ENCODE measurements at regions not wholly inside any gene's neighbourhood (a gene's known extent, or its start where the extent isn't known, plus 50 kb on each side); places are given as distances from the start of the nearest gene placed in this dataset.

DNA sequence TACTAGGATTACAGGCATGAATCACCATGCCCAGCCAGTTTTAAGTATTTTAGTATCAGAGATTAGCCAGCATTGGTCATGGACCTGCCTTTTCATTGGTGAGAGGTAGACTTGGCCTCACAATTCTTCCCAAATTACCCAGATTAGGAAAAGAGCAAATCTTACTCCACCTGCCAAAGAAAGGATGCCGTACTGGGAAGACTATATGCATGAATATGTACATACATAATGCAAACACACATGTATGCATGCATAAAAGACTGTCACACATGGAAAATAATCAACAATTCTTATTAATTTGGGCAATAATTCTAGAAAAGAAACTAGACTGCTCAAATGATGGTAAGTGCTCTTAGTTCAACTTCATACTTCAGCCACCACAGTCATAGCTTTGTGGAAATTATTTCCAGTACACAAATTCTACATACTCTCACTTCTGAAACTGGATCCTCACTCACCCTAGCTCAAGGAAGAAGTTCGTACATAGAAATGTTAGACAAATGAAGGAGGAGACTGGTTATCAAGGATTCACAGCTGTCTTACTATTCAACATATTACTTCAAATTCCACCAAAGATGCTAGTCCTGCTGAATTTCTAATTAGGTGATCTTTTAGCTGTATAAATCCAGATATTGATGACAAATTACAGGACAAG, 73.7 kb downstream of the MINAR2 start:
- DNase-seq (ENCODE audit: low spot score in 2 of 2) = no peak
- in situ Hi-C loops (cut with MboI; ENCODE audit: low sequenced_read_pairs) = no loop called here

GRCh38 chr5:129830288-129830687, 74.0 kb upstream of the CHSY3 start:
- in situ Hi-C loops (cut with MboI; ENCODE audit: low sequenced_read_pairs) = no loop called here
- no peak for DNase-seq (ENCODE audit: low spot score in 2 of 2)
- no peaks in the 10 kb centered on the region for H3K27me3 ChIP-seq (ENCODE audit: low read depth)
- H3K4me1 ChIP-seq = no peaks in the 10 kb centered on the region
- no peaks in the 10 kb centered on the region for H3K9me3 ChIP-seq
- no peaks in the 10 kb centered on the region for H3K36me3 ChIP-seq (replicated peaks)
- no peak overlapping the region for H3K4me3 ChIP-seq

More for the DNA sequence above, 73.7 kb downstream of the MINAR2 start:
- no peak overlapping the region for H3K4me3 ChIP-seq
- H3K27me3 ChIP-seq (ENCODE audit: low read depth) = no peaks in the 10 kb centered on the region
- no peaks in the 10 kb centered on the region for H3K4me1 ChIP-seq
- H3K36me3 ChIP-seq (replicated peaks) = no peaks in the 10 kb centered on the region
- no peaks in the 10 kb centered on the region for H3K9me3 ChIP-seq

DNA sequence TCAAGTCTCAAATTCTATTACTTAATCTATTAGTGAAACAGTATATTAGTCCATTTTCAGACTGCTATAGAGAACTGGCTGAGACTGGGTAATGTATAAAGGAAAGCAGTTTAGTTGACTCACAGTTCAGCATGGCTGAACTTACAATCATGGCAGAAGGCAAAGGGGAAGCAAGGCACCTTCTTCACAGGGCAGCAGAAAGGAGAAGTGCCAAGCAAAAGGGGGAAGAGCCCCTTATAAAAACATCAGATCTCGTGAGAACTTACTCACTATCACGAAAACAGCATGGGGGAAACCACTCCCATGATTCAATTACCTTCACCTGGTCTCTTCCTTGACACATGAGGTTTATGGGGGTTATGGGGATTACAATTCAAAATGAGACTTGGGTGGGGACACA, 67.9 kb upstream of the CHSY3 start:
- in situ Hi-C loops (cut with MboI; ENCODE audit: low sequenced_read_pairs) = no loop called here
- Histone ChIP-seq H3K36me3 (replicated peaks) (no peaks in the 10 kb centered on the region), H3K4me3 (no peak overlapping the region), H3K9me3 (no peaks in the 10 kb centered on the region), H3K27me3 (ENCODE audit: low read depth) (no peaks in the 10 kb centered on the region), H3K4me1 (no peaks in the 10 kb centered on the region)
- no peak for DNase-seq (ENCODE audit: low spot score in 2 of 2)

GRCh38 chr5:129844764-129845163, 59.5 kb upstream of the CHSY3 start:
- Histone ChIP-seq H3K36me3 (replicated peaks) (no peaks in the 10 kb centered on the region), H3K4me1 (no peaks in the 10 kb centered on the region), H3K27me3 (ENCODE audit: low read depth) (peaks cover 3% of the 10 kb centered on the region; the same call in 1 of the 2 replicates), H3K4me3 (no peak overlapping the region), H3K9me3 (no peaks in the 10 kb centered on the region)
- DNase-seq (ENCODE audit: low spot score in 2 of 2) = no peak
- in situ Hi-C loops (cut with MboI; ENCODE audit: low sequenced_read_pairs) = no loop called here

DNA sequence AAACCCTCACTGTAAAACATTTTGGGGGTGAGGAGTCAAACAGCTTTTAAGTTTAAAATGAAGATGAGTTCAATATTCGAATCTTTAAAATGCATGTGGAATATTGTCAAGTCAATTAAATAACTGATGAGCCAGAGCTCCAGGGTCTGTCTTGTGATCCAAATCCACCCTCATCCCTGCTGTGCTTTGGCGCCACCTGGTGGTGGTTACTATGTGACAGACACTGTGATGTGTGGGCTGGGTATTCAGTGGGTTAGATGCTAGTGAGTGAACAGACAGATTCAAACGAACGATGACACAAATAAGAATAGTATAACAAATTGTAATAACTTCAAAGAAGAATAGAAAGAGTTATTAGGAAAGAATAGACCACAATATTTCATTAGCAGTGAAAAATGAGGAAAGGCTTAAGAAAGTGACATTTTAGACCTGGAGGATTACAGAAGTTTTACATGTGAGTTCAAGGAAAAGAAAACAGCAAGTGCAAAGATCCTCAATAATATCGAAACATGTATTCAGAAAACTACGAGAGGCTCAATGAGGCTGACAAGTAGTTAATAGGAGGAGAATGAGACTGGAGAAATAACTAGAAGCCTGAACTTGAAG, 51.4 kb upstream of the CHSY3 start:
- Histone ChIP-seq H3K9me3 (no peaks in the 10 kb centered on the region), H3K27me3 (ENCODE audit: low read depth) (no peaks in the 10 kb centered on the region), H3K4me3 (no peak overlapping the region), H3K36me3 (replicated peaks) (no peaks in the 10 kb centered on the region), H3K4me1 (no peaks in the 10 kb centered on the region)
- peak; percentile 24 to 87 for DNase-seq (ENCODE audit: low spot score in 2 of 2)
- in situ Hi-C loops (cut with MboI; ENCODE audit: low sequenced_read_pairs) = loop anchor here (5.0 kb wide), 1 partner anchor 81 kb away; no protein-coding TSS in a partner anchor

DNA sequence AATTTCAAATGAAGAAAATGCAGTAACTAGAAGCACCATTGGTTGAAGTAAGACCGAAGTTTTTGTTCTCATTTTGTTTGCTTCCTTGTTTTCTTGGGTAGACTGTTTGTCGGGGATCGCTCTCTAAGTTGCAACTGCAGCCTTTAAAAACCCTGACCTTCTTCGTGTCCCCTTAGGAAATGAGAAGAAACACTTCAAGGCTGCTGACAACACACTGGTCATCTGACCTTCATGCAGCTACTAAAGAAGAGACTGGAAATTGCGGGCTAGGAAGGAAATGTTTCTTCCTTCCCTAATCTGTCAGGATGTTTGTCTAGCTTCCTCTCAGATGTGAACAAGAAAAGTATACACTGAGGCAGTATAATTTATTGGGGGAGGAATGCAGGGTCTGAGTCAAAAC, 50.7 kb upstream of the CHSY3 start:
- in situ Hi-C loops (cut with MboI; ENCODE audit: low sequenced_read_pairs) = loop anchor here (5.0 kb wide), 1 partner anchor 81 kb away; no protein-coding TSS in a partner anchor
- H3K4me1 ChIP-seq = no peaks in the 10 kb centered on the region
- no peak for DNase-seq (ENCODE audit: low spot score in 2 of 2)
- no peaks in the 10 kb centered on the region for H3K36me3 ChIP-seq (replicated peaks)
- H3K9me3 ChIP-seq = no peaks in the 10 kb centered on the region
- no peak overlapping the region for H3K4me3 ChIP-seq
- H3K27me3 ChIP-seq (ENCODE audit: low read depth) = no peaks in the 10 kb centered on the region
